ACC112 (cell line): ENCODE measurements at regions not wholly inside any gene's neighbourhood (a gene's known extent, or its start where the extent isn't known, plus 50 kb on each side); places are given as distances from the start of the nearest gene placed in this dataset.

ENCODE experiments used
- H2AFZ ChIP-seq: fragments of 200-600 bp; sonication (generic); one replicate; pipeline ENCODE4 v1.6.0; 2017; ENCODE audit warnings: antibody characterized with exemption, low read length; ENCODE audit not compliant: unreplicated experiment
- H3K27ac ChIP-seq: fragments of 200-600 bp; sonication (generic); 2 replicates; pipeline ENCODE4 v1.5.1; 2014; ENCODE audit warnings: low read depth, mild to moderate bottlenecking, antibody characterized with exemption, low read length, moderate library complexity
- H3K27me3 ChIP-seq: fragments of 200-600 bp; sonication (generic); 2 replicates; pipeline ENCODE4 v1.6.1; 2014; ENCODE audit warnings: mild to moderate bottlenecking, antibody characterized with exemption, low read length, moderate library complexity, mixed read lengths; ENCODE audit not compliant: insufficient read depth
- H3K36me3 ChIP-seq: fragments of 200-600 bp; sonication (generic); 2 replicates; pipeline ENCODE4 v1.6.1; 2016; ENCODE audit warnings: mild to moderate bottlenecking, antibody characterized with exemption, low read length, moderate library complexity, mixed read lengths; ENCODE audit not compliant: insufficient read depth
- H3K4me1 ChIP-seq: fragments of 200-600 bp; sonication (generic); one replicate; pipeline ENCODE4 v1.6.1; 2016; ENCODE audit warnings: low read length, mixed read lengths; ENCODE audit not compliant: insufficient read depth, unreplicated experiment, control insufficient read depth
- H3K4me3 ChIP-seq: fragments of 200-600 bp; sonication (generic); 2 replicates; pipeline ENCODE4 v1.5.1; 2014; ENCODE audit warnings: mild to moderate bottlenecking, low read depth, low read length
- H3K79me2 ChIP-seq: fragments of 200-600 bp; sonication (generic); one replicate; pipeline ENCODE4 v1.6.0; 2016; ENCODE audit warnings: low read length; ENCODE audit not compliant: control insufficient read depth, unreplicated experiment, insufficient read depth

DNA sequence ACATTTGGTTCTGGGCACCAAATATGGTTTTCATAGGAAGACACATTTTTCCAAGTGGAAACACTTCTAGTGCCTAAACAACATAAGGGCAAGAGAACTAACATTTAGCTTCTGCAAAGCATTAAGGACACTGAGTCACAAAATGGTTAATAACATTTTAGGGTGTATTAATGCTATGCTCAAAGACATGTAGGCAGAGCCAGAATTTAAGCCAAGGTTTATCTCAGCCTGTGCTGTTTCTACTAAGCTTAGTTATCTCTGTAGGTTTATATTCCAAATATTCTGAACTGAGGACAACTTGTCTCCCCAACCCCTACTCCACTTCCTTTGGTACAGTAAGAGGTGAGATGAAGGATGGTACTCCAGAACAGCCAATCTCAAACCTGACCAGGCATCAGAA, 54.1 kb upstream of the AKAP13 start:
- Histone ChIP-seq H3K4me3 (no peak overlapping the region), H3K27me3 (no peaks in the 10 kb centered on the region), H3K4me1 (peaks cover 11% of the 10 kb centered on the region), H3K27ac (no peak overlapping the region), H3K36me3 (no peaks in the 10 kb centered on the region), H3K79me2 (no peaks in the 10 kb centered on the region), H2AFZ (no peak overlapping the region)

DNA sequence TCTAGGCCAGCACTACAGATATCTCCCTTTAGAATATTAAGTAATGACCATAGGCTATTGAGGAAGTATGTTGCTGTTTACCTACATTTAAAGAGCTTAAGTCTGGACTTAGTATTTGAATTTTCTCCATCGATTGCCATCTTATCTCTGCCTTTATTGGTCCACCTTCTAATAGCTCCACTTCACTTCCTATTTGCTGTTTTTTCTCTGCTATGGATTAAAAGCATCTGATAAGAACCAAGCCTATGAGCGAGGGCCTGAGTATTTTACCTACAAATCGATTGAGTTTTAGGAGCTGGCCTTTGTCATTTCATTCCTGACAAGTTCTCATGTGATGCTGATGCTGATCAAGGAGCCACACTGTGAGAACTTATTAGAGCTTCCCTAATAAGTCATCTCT, 52.6 kb upstream of the AKAP13 start:
- no peaks in the 10 kb centered on the region for H3K27me3 ChIP-seq
- no peak overlapping the region for H2AFZ ChIP-seq
- peaks cover 20% of the 10 kb centered on the region for H3K4me1 ChIP-seq
- no peaks in the 10 kb centered on the region for H3K79me2 ChIP-seq
- H3K4me3 ChIP-seq = no peak overlapping the region
- no peaks in the 10 kb centered on the region for H3K36me3 ChIP-seq
- H3K27ac ChIP-seq = no peak overlapping the region

DNA sequence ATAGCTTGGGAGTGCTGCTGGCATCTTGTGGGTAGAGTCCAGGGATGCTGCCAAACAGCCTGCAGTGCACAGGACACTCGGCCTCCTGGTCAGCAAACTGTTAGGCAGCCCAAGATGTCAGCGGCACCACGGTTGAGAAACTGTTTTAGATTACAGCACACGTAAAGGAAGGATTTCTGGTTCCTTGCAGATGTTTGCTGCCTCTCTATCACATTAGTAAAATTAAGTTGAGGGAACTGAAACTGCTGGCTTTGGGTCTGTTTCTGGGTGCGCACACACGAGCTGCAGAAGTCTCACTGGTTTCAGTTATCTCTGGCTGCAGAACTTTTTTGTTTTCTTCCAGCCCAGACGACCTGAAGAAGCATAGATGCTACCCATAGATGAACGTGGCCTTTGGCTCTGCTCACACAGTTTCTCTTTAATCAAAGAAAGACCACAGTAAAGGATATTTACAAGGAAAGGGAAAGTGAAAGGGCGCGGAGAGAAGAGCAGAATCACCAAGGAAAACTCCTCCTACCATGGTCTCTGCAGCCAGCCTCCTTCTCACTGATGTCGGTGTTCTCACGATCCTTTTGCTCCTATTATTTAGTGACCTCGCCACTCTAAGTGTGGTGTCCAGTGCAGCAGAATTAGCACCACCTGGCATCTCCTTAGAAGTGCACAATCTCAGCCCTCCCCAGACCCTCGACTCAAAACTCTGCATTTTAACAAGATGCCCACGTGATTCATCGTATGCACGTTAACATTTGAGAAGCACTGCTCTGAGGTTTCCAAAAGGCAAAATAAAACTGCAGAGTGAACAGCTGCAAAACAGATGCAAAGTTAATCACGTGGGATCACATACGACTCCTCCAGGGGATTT, 50.6 kb upstream of the AKAP13 start:
- Histone ChIP-seq H3K4me1 (peaks cover 30% of the 10 kb centered on the region), H3K4me3 (peak overlapping the region; percentile 82), H3K27ac (peak overlapping the region; percentile 78), H3K27me3 (no peaks in the 10 kb centered on the region), H3K36me3 (no peaks in the 10 kb centered on the region), H3K79me2 (no peaks in the 10 kb centered on the region), H2AFZ (peak overlapping the region; percentile 90)
